A549 (cell line): ENCODE measurements at regions not wholly inside any gene's neighbourhood (a gene's known extent, or its start where the extent isn't known, plus 50 kb on each side); places are given as distances from the start of the nearest gene placed in this dataset.

Experiments used
- ATAC-seq, 2 experiments: fragments of 200-7000 bp in 1 of 2; fragments of >200 bp in 1 of 2; cut with Nextera tagmentation in 1 of 2; cut with Tn5 transposase in 1 of 2; 3 replicates each; pipeline versions ENCODE4 v1.8.0 to v1.9.1; 2018 to 2020; ENCODE audit warnings: mild to moderate bottlenecking in 1 of 2, moderate library complexity in 1 of 2
- CTCF ChIA-PET: fragments of 300-600 bp; sonication (Branson Sonifier 250); formaldehyde crosslinking; extraction: SDS; loops from one replicate; lab custom pipeline; 2021; ENCODE audit warnings: antibody characterized with exemption, inconsistent platforms; lab: Yijun Ruan, JAX
- POLR2A ChIA-PET: fragments of 350-600 bp; formaldehyde crosslinking; extraction: SDS; loops from one replicate; lab custom pipeline; 2021; ENCODE audit warnings: antibody characterized with exemption, inconsistent platforms; lab: Yijun Ruan, JAX
- DNase-seq, 2 experiments: peaks; one replicate each; pipeline versions ENCODE4 v3.0.0 to v3.0.0-alpha.2; 2011 to 2016; ENCODE audit warnings: low read depth in 1 of 2, low spot score in 1 of 2
- FAIRE-seq: peaks from 2 replicates; lab custom pipeline; 2011; peaks lifted over from hg19 to GRCh38; lab: Jason Lieb, UNC
- H3K27ac ChIP-seq, 2 experiments: fragments of >200 bp; sonication (Bioruptor Twin); formaldehyde crosslinking; 3 replicates each; pipeline ENCODE4 v1.5.1; 2016 to 2017
- H3K4me1 ChIP-seq: fragments of >200 bp; sonication (Bioruptor Twin); formaldehyde crosslinking; 3 replicates; pipeline ENCODE4 v1.6.1; 2016
- H3K4me2 ChIP-seq: fragments of >200 bp; sonication (Bioruptor Twin); formaldehyde crosslinking; 3 replicates; pipeline ENCODE4 v1.6.1; 2016
- H3K4me3 ChIP-seq: fragments of >200 bp; sonication (Bioruptor Twin); formaldehyde crosslinking; 3 replicates; pipeline ENCODE4 v1.5.1; 2016
- H3K9me3 ChIP-seq: fragments of >200 bp; sonication (Bioruptor Twin); formaldehyde crosslinking; 3 replicates; pipeline ENCODE4 v1.6.1; 2016
- EHF ChIP-seq: fragments of 250-450 bp; sonication (Bioruptor Pico); IDR thresholded peaks from 2 replicates; pipeline ENCODE4 v1.5.0; 2020; ENCODE audit warnings: mild to moderate bottlenecking
- EHMT2 ChIP-seq: fragments of 200-600 bp; sonication (generic); IDR thresholded peaks from 2 replicates; pipeline ENCODE4 v1.6.1; 2016; ENCODE audit warnings: antibody characterized with exemption, low read depth, mild to moderate bottlenecking, moderate library complexity
- EP300 ChIP-seq, 2 experiments: fragments of >200 bp; sonication (Bioruptor Twin); formaldehyde crosslinking; IDR thresholded peaks; 2 replicates in 1 of 2; 3 replicates in 1 of 2; pipeline ENCODE4 v1.6.1; 2016 to 2017
- FOSB ChIP-seq: fragments of 250-450 bp; sonication (Bioruptor Pico); IDR thresholded peaks from 2 replicates; pipeline ENCODE4 v1.5.0; 2020; ENCODE audit warnings: mild to moderate bottlenecking, moderate library complexity
- FOSL2 ChIP-seq, 2 experiments: fragments of 450-650 bp in 1 of 2; fragments of >200 bp in 1 of 2; sonication (Bioruptor Twin) in 1 of 2; formaldehyde crosslinking; IDR thresholded peaks; 2 replicates each; pipeline versions ENCODE4 v1.5.0 to v1.6.1; 2016 to 2020; ENCODE audit warnings: mild to moderate bottlenecking in 1 of 2, moderate library complexity in 1 of 2
- FOXS1 ChIP-seq: fragments of 250-450 bp; sonication (Bioruptor Pico); IDR thresholded peaks from 2 replicates; pipeline ENCODE4 v1.5.0; 2020; ENCODE audit warnings: mild to moderate bottlenecking, moderate library complexity
- HEYL ChIP-seq: fragments of 250-450 bp; sonication (Bioruptor Pico); IDR thresholded peaks from 2 replicates; pipeline ENCODE4 v1.8.0; 2021; ENCODE audit warnings: mild to moderate bottlenecking, moderate library complexity
- HOXA7 ChIP-seq: fragments of 250-450 bp; sonication (Bioruptor Pico); IDR thresholded peaks from 2 replicates; pipeline ENCODE4 v1.5.0; 2020; ENCODE audit warnings: mild to moderate bottlenecking, moderate library complexity
- HOXB13 ChIP-seq: fragments of 250-450 bp; sonication (Bioruptor Pico); IDR thresholded peaks from 2 replicates; pipeline ENCODE4 v1.5.0; 2020; ENCODE audit warnings: low read depth, mild to moderate bottlenecking, moderate library complexity
- JUN ChIP-seq, 2 experiments: fragments of >200 bp; sonication (Bioruptor Twin); formaldehyde crosslinking; IDR thresholded peaks; 2 replicates in 1 of 2; 3 replicates in 1 of 2; pipeline ENCODE4 v1.6.1; 2016 to 2017
- JUNB ChIP-seq: fragments of >200 bp; sonication (Bioruptor Twin); formaldehyde crosslinking; IDR thresholded peaks from 2 replicates; pipeline ENCODE4 v1.6.1; 2016
- KDM1A ChIP-seq: fragments of 200-600 bp; sonication (generic); IDR thresholded peaks from 2 replicates; pipeline ENCODE4 v1.6.1; 2016; ENCODE audit warnings: low read depth, mild to moderate bottlenecking
- MAFK ChIP-seq: fragments of 450-650 bp; IDR thresholded peaks from 2 replicates; pipeline ENCODE4 v1.6.1; 2014; ENCODE audit not compliant: partially characterized antibody
- NR3C1 ChIP-seq: fragments of >200 bp; sonication (Bioruptor Twin); formaldehyde crosslinking; IDR thresholded peaks from 3 replicates; pipeline ENCODE4 v1.6.1; 2017
- PHF8 ChIP-seq: fragments of 200-600 bp; sonication (generic); IDR thresholded peaks from 2 replicates; pipeline ENCODE4 v1.6.1; 2016; ENCODE audit warnings: low read depth, mild to moderate bottlenecking, antibody characterized with exemption, moderate library complexity, borderline replicate concordance
- POLR2AphosphoS2 ChIP-seq: conservative IDR thresholded peaks from 2 replicates; pipeline ENCODE4 v1.6.1; 2012; ENCODE audit warnings: low read length, improper control_type of control experiment, inconsistent platforms
- TFCP2L1 ChIP-seq: fragments of 250-450 bp; sonication (Bioruptor Pico); IDR thresholded peaks from 2 replicates; pipeline ENCODE4 v1.5.0; 2021; ENCODE audit warnings: mild to moderate bottlenecking
- TP53 ChIP-seq: fragments of 250-450 bp; sonication (Bioruptor Pico); IDR thresholded peaks from 2 replicates; pipeline ENCODE4 v1.5.0; 2021; ENCODE audit warnings: mild to moderate bottlenecking, moderate library complexity
- ZC3H11A ChIP-seq: fragments of 450-650 bp; IDR thresholded peaks from 2 replicates; pipeline ENCODE4 v1.6.1; 2014; ENCODE audit warnings: antibody characterized with exemption, mild to moderate bottlenecking
- ZFP36 ChIP-seq: fragments of 450-650 bp; IDR thresholded peaks from 2 replicates; pipeline ENCODE4 v1.6.1; 2014; ENCODE audit warnings: borderline replicate concordance; ENCODE audit not compliant: partially characterized antibody
- ZNF302 ChIP-seq: fragments of 250-450 bp; sonication (Bioruptor Pico); IDR thresholded peaks from 2 replicates; pipeline ENCODE4 v1.9.0; 2021; ENCODE audit warnings: inconsistent platforms, mild to moderate bottlenecking, moderate library complexity
- ZSCAN20 ChIP-seq: fragments of 250-450 bp; sonication (Bioruptor Pico); IDR thresholded peaks from 2 replicates; pipeline ENCODE4 v1.8.0; 2022; ENCODE audit warnings: mild to moderate bottlenecking, moderate library complexity
- WGBS: methylation state at CpG from one replicate; pipeline ENCODE4 v1.1.6; 2017; ENCODE audit errors: missing lambda C conversion rate; 5-methylcytosine and 5-hydroxymethylcytosine counted together
- TF ChIP-seq, protein P1 (sequence below): fragments of >200 bp; sonication (Bioruptor Twin); formaldehyde crosslinking; IDR thresholded peaks from 3 replicates; pipeline ENCODE4 v1.5.1; 2016
- TF ChIP-seq, protein P2 (sequence below): fragments of 250-450 bp; sonication (Bioruptor Pico); IDR thresholded peaks from 2 replicates; pipeline ENCODE4 v1.5.0; 2021; ENCODE audit warnings: mild to moderate bottlenecking, moderate library complexity, borderline replicate concordance

DNA sequence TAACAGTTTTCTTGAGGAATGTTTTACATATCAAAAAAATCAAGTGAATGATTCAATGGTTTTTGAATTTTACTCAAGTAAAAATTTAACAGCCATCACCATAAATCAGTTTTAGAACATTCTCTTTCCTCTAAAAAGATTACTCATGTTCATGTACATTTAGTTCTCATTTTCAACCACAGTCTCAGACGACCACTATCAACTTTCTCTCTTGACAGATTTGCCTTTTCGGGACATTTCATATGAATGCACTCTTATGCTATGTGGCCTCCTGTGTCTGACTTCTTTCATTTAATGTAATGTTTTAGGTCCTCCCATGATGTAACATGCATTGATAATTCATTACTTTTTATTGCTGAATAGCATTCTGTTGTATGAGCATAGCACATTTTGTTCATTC lies 309.3 kb upstream of the PLSCR5 start:
- TF ChIP-seq HOXB13 (no peak), ZNF302 (no peak), NR3C1 (no peak), EHMT2 (no peak), KDM1A (no peak), MAFK (no peak)
- TF ChIP-seq, protein P1, sequence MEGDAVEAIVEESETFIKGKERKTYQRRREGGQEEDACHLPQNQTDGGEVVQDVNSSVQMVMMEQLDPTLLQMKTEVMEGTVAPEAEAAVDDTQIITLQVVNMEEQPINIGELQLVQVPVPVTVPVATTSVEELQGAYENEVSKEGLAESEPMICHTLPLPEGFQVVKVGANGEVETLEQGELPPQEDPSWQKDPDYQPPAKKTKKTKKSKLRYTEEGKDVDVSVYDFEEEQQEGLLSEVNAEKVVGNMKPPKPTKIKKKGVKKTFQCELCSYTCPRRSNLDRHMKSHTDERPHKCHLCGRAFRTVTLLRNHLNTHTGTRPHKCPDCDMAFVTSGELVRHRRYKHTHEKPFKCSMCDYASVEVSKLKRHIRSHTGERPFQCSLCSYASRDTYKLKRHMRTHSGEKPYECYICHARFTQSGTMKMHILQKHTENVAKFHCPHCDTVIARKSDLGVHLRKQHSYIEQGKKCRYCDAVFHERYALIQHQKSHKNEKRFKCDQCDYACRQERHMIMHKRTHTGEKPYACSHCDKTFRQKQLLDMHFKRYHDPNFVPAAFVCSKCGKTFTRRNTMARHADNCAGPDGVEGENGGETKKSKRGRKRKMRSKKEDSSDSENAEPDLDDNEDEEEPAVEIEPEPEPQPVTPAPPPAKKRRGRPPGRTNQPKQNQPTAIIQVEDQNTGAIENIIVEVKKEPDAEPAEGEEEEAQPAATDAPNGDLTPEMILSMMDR = no peak
- FAIRE-seq = no peak
- Histone ChIP-seq H3K9me3 (no peaks in the 10 kb centered on the region), H3K27ac (no peak overlapping the region), H3K4me2 (no peak overlapping the region), H3K4me3 (no peak overlapping the region), H3K4me1 (no peaks in the 10 kb centered on the region)
- POLR2A ChIA-PET = no interaction called here
- WGBS = 11% methylated on average over 2 of the region's 2 CpGs
- CTCF ChIA-PET = no interaction called here
- DNase-seq = no peak
- no peak for ATAC-seq

- FAIRE-seq (no peak), DNase-seq (no peak), ATAC-seq (no peak)
- H3K4me2 ChIP-seq = no peak overlapping the region
- H3K4me1 ChIP-seq = no peaks in the 10 kb centered on the region
- H3K27ac ChIP-seq = no peak overlapping the region
- H3K4me3 ChIP-seq = no peak overlapping the region
- CTCF ChIA-PET = no interaction called here
- POLR2A ChIA-PET = no interaction called here
- TF ChIP-seq, protein P1 = no peak
- TF ChIP-seq, protein P2, sequence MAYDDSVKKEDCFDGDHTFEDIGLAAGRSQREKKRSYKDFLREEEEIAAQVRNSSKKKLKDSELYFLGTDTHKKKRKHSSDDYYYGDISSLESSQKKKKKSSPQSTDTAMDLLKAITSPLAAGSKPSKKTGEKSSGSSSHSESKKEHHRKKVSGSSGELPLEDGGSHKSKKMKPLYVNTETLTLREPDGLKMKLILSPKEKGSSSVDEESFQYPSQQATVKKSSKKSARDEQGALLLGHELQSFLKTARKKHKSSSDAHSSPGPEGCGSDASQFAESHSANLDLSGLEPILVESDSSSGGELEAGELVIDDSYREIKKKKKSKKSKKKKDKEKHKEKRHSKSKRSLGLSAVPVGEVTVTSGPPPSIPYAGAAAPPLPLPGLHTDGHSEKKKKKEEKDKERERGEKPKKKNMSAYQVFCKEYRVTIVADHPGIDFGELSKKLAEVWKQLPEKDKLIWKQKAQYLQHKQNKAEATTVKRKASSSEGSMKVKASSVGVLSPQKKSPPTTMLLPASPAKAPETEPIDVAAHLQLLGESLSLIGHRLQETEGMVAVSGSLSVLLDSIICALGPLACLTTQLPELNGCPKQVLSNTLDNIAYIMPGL (CRISPR knock-in tag) = no peak
- TF ChIP-seq EHF (CRISPR knock-in tag) (no peak), PHF8 (no peak), TFCP2L1 (CRISPR knock-in tag) (no peak), HOXA7 (CRISPR knock-in tag) (no peak), FOSL2 (IDR thresholded peaks at IDR 0.05) (no peak), FOSL2 (CRISPR knock-in tag; IDR thresholded peaks at IDR 0.05) (no peak), HEYL (CRISPR knock-in tag) (no peak), TP53 (CRISPR knock-in tag) (no peak), EHMT2 (no peak), MAFK (no peak), ZC3H11A (no peak), JUNB (no peak), FOXS1 (no peak), FOSB (no peak), POLR2AphosphoS2 (no peak), ZFP36 (no peak), EP300 (IDR thresholded peaks at IDR 0.05) (no peak), JUN (IDR thresholded peaks at IDR 0.05) (no peak), ZSCAN20 (CRISPR knock-in tag) (no peak)
- WGBS = 2% methylated on average over 8 of the region's 8 CpGs
- H3K9me3 ChIP-seq = no peaks in the 10 kb centered on the region
Observed at GRCh38 chr3:146912241-146913015, 307.3 kb upstream of the PLSCR5 start.
